Parathyroid adenoma (tissue), 2 donors: ENCODE measurements at regions not wholly inside any gene's neighbourhood (a gene's known extent, or its start where the extent isn't known, plus 50 kb on each side); places are given as distances from the start of the nearest gene placed in this dataset.

Experiments used
- H2AFZ ChIP-seq: fragments of 300-600 bp; sonication (generic); one replicate; pipeline ENCODE4 v1.7.0; 2017; ENCODE audit warnings: antibody characterized with exemption, mild to moderate bottlenecking
- H3K27ac ChIP-seq: fragments of 300-600 bp; sonication (generic); one replicate; pipeline ENCODE4 v1.7.0; 2017
- H3K27me3 ChIP-seq: fragments of 300-600 bp; sonication (generic); one replicate; pipeline ENCODE4 v1.7.0; 2017; ENCODE audit warnings: low read length; ENCODE audit not compliant: control insufficient read depth, insufficient read depth
- H3K36me3 ChIP-seq: fragments of 300-600 bp; sonication (generic); one replicate; pipeline ENCODE4 v1.7.0; 2017; ENCODE audit warnings: low read length; ENCODE audit not compliant: control insufficient read depth, insufficient read depth
- H3K4me1 ChIP-seq: fragments of 300-600 bp; sonication (generic); one replicate; pipeline ENCODE4 v1.7.0; 2017; ENCODE audit warnings: control low read depth
- H3K4me2 ChIP-seq: fragments of 300-600 bp; sonication (generic); one replicate; pipeline ENCODE4 v1.7.0; 2017; ENCODE audit warnings: low read length
- H3K4me3 ChIP-seq: fragments of 300-600 bp; sonication (generic); one replicate; pipeline ENCODE4 v1.7.0; 2017; ENCODE audit warnings: low read depth, low read length
- H3K79me2 ChIP-seq: fragments of 300-600 bp; sonication (generic); one replicate; pipeline ENCODE4 v1.7.0; 2017; ENCODE audit warnings: control low read depth
- H3K9ac ChIP-seq: fragments of 300-600 bp; sonication (generic); one replicate; pipeline ENCODE4 v1.7.0; 2017; ENCODE audit warnings: mild to moderate bottlenecking
- H3K9me3 ChIP-seq: fragments of 300-600 bp; sonication (generic); one replicate; pipeline ENCODE4 v1.7.0; 2017; ENCODE audit warnings: low read length; ENCODE audit not compliant: control insufficient read depth
- CTCF ChIP-seq: fragments of 300-600 bp; sonication (generic); IDR thresholded peaks from one replicate; pipeline ENCODE4 v1.7.0; 2017; ENCODE audit warnings: antibody characterized with exemption, mild to moderate bottlenecking
- donor health status: primary hyperparathyroidism.

GRCh38 chr4:98796991-98797390, 131.9 kb downstream of the EIF4E start:
- no peak overlapping the region for H3K27ac ChIP-seq
- H3K4me3 ChIP-seq, result no peak overlapping the region
- no peaks in the 10 kb centered on the region for H3K27me3 ChIP-seq
- no peaks in the 10 kb centered on the region for H3K79me2 ChIP-seq
- H3K9ac ChIP-seq, result no peak overlapping the region
- H3K4me1 ChIP-seq, result no peaks in the 10 kb centered on the region
- no peak overlapping the region for H3K4me2 ChIP-seq
- no peaks in the 10 kb centered on the region for H3K36me3 ChIP-seq
- no peak overlapping the region for H2AFZ ChIP-seq
- no peak for TF ChIP-seq CTCF
- H3K9me3 ChIP-seq, result no peaks in the 10 kb centered on the region

- H3K27me3 ChIP-seq, result no peaks in the 10 kb centered on the region
- H3K79me2 ChIP-seq, result no peaks in the 10 kb centered on the region
- H3K9me3 ChIP-seq, result no peaks in the 10 kb centered on the region
- no peak overlapping the region for H3K4me3 ChIP-seq
- H3K9ac ChIP-seq, result no peak overlapping the region
- no peak overlapping the region for H3K27ac ChIP-seq
- H3K36me3 ChIP-seq, result no peaks in the 10 kb centered on the region
- no peak overlapping the region for H2AFZ ChIP-seq
- TF ChIP-seq CTCF, result no peak
- H3K4me2 ChIP-seq, result no peak overlapping the region
- H3K4me1 ChIP-seq, result no peaks in the 10 kb centered on the region
Observed at GRCh38 chr4:98794565-98795205, 134.2 kb downstream of the EIF4E start.

- Histone ChIP-seq H3K4me1 (no peaks in the 10 kb centered on the region), H3K4me3 (no peak overlapping the region), H3K27ac (no peak overlapping the region), H3K27me3 (no peaks in the 10 kb centered on the region), H3K9me3 (no peaks in the 10 kb centered on the region), H3K36me3 (no peaks in the 10 kb centered on the region), H3K9ac (no peak overlapping the region), H3K4me2 (no peak overlapping the region), H3K79me2 (no peaks in the 10 kb centered on the region), H2AFZ (no peak overlapping the region)
- TF ChIP-seq CTCF, result no peak
Observed at GRCh38 chr4:98793658-98794057, 135.2 kb upstream of the TSPAN5 start.

DNA sequence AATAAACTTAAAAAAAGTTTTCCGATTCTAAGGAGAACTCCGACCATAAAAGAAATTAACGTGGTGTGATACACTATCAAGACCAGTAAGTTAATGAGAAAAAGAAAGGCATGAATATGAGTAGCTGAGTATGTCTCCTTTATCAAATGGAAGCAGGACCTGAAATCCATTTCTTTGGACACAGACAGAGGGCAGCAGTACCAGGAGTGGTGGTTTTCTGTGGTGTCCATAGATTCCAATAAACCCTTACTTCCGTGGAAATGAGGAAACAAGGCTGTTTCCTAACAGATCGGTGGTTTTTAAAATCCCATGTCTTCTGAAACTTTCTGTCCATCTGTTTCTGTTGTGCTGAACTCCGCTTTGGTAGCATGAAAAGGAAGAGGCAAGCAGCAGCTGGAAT, 128.5 kb upstream of the TSPAN5 start:
- no peak overlapping the region for H2AFZ ChIP-seq
- H3K36me3 ChIP-seq, result no peaks in the 10 kb centered on the region
- H3K4me3 ChIP-seq, result no peak overlapping the region
- H3K9me3 ChIP-seq, result no peaks in the 10 kb centered on the region
- no peak for TF ChIP-seq CTCF
- H3K27ac ChIP-seq, result no peak overlapping the region
- no peaks in the 10 kb centered on the region for H3K79me2 ChIP-seq
- no peaks in the 10 kb centered on the region for H3K27me3 ChIP-seq
- H3K4me2 ChIP-seq, result no peak overlapping the region
- no peaks in the 10 kb centered on the region for H3K4me1 ChIP-seq
- no peak overlapping the region for H3K9ac ChIP-seq

GRCh38 chr4:98784947-98785706, 126.7 kb upstream of the TSPAN5 start:
- no peak for TF ChIP-seq CTCF
- no peaks in the 10 kb centered on the region for H3K79me2 ChIP-seq
- H3K9ac ChIP-seq, result no peak overlapping the region
- H3K4me1 ChIP-seq, result peaks cover 3% of the 10 kb centered on the region
- no peak overlapping the region for H3K4me2 ChIP-seq
- H3K4me3 ChIP-seq, result no peak overlapping the region
- no peaks in the 10 kb centered on the region for H3K36me3 ChIP-seq
- no peaks in the 10 kb centered on the region for H3K27me3 ChIP-seq
- no peak overlapping the region for H3K27ac ChIP-seq
- no peaks in the 10 kb centered on the region for H3K9me3 ChIP-seq
- H2AFZ ChIP-seq, result no peak overlapping the region
